CD4-positive, alpha-beta T cell treated with Interleukin-1 beta for 1 hour (primary cell): ENCODE measurements at regions not wholly inside any gene's neighbourhood (a gene's known extent, or its start where the extent isn't known, plus 50 kb on each side); places are given as distances from the start of the nearest gene placed in this dataset.

ENCODE experiments used
- DNase-seq, 2 donors: peaks; one replicate each; pipeline ENCODE4 v3.0.0-alpha.2; 2020 to 2022

- DNase-seq: no peak
Observed at GRCh38 chr6:93821953-93822352, 402.6 kb upstream of the EPHA7 start.

GRCh38 chr6:93820465-93821082, 401.2 kb upstream of the EPHA7 start:
- DNase-seq: no peak

- no peak for DNase-seq
Observed at GRCh38 chr6:93819189-93819588, 399.8 kb upstream of the EPHA7 start.

GRCh38 chr6:93817937-93818336, 398.6 kb upstream of the EPHA7 start:
- no peak for DNase-seq

DNA sequence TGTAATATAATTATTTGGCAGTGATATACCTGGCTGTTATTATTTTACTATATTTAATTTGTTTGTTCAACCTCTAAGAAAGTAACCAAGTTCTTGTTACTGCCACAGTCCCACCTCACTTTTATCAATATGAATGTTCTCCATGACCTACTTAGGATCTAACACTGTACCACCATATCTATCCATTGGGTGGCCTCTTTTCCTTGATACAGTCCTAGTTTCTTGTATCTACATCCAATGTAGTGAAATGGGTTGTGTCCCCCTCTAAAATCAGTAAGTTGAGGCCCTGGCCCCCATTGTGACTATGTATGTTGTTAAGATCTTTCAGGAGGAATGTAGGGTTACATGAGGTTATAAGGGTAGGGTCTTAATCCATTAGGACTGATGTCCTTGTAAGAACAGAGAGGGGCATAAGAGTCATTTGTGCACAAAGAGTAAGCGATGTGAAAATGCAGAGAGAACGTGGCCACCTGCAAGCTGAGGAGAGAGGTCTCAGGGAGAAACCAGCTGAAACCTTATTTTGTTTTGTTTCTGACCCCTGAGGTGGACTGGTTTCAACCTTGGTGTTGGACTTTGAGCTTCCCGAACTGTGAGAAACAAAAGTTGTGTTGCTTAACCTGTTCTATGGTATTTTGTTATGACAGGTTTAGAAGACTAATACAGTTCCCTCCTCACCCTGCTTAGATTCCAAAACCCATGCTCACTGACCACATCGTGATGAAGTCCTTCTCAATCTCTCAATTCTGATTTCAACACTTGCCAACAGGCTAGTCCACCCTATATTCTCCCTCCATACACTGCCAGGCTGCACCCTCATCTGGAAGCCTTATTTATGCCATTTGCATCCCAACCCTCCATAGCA, 387.3 kb upstream of the EPHA7 start:
- DNase-seq: no peak

DNA sequence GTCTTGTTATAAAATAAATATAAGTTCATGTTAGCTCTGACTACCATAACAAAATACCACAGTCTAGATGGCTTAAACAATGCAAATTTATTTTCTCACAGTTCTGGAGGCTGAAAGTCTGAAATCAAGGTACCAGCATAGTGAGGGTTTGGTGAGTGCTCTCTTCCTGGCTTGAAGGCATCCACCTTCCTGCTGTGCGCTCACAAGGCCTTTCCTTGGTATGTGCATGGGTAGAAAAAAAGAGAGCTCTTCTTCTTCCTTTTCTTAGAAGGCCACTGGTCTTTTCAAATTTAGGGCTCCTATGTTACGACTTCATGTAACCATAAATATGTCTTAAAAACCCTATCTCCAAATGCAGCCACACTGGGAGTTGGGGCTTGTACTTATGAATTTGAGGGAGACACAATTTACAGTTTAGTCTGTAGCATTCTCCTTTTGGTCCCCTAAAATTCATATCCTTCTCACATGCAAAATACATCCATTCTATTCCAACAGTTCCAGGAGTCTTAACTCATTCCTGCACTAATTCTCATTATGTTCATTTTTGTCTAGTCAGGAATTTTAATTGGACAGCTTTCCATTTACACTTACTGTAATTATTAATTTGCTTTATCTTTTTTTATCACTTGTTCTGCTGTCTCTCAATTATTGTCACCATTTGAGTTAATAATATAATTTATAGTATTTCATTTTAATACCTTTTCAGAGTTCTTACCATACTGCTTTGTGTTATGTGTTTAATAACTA, 381.9 kb upstream of the EPHA7 start:
- DNase-seq: no peak

DNA sequence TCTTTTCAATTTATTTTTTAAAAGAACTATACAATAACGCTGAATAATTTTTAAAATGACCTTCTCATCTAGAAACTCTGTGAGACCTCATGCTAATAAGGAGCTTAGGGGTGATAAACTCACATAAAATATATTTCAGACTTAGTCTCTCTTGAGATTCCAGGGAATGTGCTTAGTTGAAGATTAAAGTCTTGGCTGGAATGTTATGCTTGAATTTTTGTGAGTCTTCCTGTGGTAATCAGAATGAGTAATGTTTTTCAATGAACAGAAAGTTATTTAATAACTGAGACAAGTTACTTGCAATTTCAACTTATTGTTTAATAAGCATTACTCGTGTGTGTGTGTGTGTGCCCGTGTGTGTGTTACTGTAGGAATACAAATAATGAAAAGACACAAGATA, 379.9 kb upstream of the EPHA7 start:
- no peak for DNase-seq

- no peak for DNase-seq
Observed at GRCh38 chr6:93794166-93794565, 374.8 kb upstream of the EPHA7 start.

DNA sequence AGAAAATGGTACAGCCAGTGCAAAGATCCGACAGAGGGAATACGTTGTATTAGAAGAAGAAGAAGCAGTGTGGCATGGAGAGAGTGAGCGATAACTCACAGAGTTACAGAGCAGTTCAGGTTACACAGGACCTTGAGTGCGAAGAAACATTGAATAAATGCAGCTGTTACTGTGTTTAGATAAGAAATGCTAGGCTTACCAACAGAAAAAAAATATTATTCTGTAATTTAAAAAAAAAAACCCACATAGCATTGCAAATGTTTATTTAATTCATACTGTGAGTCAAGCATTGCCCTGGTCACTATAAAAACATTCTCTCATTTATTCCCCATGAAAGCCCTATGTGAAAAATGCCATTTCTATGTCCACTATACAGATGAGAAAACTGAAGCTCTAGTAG, 373.4 kb upstream of the EPHA7 start:
- DNase-seq: no peak

- no peak for DNase-seq
Observed at GRCh38 chr6:93790981-93791380, 371.6 kb upstream of the EPHA7 start.

- DNase-seq: no peak
Observed at GRCh38 chr6:93789532-93789931, 370.2 kb upstream of the EPHA7 start.

- no peak for DNase-seq
Observed at GRCh38 chr6:93787841-93788240, 368.5 kb upstream of the EPHA7 start.

DNA sequence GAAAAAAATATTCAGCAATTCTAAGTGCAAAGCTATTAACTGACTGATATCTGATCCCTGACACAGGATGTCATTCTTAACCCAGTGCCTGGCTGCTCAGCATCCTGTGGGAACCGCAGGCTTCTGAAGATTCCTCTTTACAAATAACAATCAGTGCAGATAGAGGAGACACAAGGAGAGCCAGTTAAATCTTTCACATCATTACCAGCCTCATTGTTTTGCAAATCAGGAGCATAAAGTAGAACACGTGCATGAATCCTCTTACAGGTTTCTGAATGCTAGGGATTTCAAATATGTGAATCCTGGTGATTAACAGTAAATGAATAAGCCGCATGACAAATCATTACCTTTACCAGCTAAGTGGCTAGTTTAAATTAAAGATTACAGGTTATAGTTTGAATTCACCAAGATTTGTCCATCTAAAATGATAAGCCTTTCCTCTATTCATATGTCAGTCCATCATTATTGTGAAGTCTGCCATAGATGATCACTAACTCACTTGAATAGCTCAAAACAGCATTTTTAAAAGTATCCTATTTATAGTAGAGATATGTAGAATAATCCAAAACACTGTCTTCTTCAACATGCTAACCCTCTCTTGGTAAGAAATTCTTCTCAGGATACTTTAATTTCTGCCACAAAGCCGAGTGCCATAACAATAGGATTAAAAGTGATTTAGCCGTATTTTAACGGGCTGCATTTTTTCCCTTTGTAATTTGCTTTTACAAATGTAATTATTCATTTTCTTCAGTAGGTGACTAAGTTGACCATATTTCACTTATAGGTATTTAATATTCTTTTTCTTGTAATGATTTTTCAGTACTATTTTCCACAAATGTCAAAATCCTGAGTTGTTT, 367.3 kb upstream of the EPHA7 start:
- DNase-seq: no peak

- no peak for DNase-seq
Observed at GRCh38 chr6:93785694-93786030, 366.3 kb upstream of the EPHA7 start.

DNA sequence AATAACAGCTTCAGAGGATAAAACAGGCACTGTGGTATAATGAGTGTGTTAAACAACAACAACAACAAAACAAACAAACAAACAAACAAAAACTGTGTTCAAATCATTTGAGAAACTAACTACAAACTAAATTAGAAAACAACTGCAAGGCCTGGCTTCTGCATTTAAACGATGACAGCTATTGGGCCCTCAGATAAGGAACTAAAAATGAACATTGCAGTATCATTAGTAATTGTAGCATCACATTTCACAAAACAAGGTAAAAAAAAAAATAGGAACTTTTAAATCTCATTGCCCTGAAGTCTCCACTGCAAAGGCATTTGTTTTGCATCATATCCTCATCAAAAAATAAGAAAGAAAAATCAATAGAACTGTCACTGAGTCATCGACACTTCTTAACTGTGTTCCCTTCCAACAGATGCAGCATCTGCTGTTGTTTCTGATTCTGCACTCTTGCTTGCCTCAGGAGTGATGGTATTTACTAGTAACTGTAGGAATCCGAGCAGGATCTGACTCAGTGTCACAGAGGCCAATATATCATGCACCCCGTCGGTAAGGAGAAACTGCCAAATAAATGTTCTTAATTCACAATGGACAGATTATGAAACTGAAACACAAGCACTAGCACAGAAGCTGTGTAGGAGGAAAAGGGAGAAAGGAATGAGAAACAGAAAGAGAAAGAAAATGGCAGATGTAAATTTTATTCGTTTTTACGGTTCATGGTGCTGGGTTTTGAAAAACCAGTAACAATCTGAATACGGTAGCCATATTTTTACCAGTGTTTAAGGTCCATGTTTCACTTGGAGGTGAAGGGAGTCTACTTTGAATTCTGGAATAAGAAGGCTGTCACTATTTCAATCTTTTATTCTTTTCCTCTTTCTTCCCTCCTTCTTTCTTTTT, 365.7 kb upstream of the EPHA7 start:
- no peak for DNase-seq

- no peak for DNase-seq
Observed at GRCh38 chr6:93779086-93779841, 359.9 kb upstream of the EPHA7 start.

GRCh38 chr6:93759190-93759589, 339.8 kb upstream of the EPHA7 start:
- DNase-seq: no peak

DNA sequence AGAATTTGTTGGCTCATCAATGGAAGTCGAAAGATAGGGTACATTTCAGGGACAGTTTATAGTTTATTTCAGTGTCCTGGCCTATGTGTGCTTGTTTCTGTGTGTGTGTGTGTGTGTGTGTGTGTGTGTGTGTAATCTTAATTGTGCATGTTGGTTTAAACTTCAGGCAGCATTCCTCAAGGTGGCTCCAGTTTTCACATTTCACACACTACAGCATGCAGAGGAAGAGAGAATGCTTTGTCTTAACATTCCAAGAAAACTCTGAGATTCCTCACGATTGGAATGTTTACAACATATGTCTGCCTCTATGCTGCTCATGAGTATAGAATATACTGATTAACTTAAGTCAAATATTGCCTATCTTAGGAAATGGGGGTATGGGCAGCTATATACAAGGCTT, 332.6 kb upstream of the EPHA7 start:
- no peak for DNase-seq

DNA sequence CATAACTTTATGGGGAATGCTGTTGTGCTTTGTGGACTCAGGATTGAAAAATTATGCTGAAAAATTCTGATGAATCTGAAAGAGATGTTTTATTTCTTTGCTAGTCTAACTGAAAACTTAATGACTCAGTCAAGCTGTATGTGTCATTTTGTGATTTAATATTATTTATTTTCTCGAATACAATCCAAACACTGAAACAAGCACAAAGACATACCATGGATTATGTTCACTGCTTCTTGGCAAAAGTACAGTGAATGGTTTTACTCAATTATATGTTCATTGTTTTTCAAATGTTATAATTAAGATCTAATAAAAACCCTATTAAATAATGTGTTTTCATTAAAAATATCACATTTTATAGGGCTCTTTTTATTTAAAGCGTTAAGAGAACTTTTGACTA, 330.6 kb upstream of the EPHA7 start:
- no peak for DNase-seq

- DNase-seq: no peak
Observed at GRCh38 chr6:93749191-93749590, 329.8 kb upstream of the EPHA7 start.

DNA sequence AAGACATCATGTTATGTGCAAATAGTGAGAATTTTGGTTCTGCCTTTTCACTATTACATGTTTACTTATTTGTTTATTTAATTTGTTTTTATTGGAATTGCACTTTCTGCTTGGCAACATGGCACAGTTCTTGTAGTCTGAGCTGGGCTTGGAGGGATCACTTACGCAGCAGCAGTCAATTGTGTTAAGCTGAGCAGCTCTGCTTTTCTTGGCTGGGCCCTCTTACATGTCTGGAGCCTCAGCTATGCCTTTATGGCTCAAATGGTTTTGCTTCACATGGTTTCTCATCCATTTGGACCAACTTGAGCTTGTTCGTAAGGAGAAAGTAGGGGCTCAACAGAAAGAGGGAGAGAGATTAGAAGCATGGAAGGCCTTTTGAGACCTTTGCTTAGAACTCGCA, 327.5 kb upstream of the EPHA7 start:
- DNase-seq: no peak
